ENCODE measurements at regions not wholly inside any gene's neighbourhood (a gene's known extent, or its start where the extent isn't known, plus 50 kb on each side); places are given as distances from the start of the nearest gene placed in this dataset.
"Not testable (repeated sequence)": the region's sequence is repeated elsewhere in the genome, so short reads cannot be mapped to it uniquely, and the experiment has no call there.

DNA sequence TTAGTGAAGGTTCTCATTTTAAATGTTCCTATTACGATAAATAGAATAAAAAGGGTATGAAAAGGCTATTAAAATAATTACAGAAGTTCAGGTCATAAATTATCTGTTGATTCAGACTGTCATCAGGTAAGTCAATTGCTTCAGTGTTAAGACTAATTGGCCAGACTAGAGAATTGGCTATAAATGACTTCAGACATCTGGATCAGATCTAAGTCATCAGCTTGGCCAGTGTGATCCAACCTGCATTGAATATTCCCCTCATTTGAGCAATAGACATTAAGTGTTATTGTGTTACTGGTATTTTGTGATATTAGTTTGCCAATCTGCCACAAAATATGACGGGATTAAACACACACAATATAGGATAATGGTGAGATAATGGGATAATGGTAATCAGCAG lies 377.6 kb upstream of the CITED2 start:
- no peak for DNase-seq

DNA sequence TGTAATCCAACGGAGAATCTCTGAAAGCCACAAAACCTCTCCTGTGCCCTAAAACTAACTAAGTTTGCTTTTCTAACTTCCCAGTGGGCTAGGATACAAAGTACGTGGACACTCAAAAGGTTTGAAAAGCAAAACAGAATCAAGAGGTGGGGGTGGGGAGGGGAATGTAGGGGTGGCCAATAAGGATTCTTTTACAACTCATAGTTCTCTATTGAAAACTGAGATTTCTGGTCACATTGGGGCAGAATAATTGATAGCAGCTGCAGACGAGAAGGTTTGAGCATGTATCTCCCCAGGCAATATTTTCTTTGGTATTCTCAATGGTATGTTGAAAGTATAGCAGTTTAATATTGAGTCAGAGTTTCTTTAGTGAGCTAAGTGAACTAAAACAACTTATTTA lies 376.7 kb upstream of the CITED2 start:
- no peak for DNase-seq

DNA sequence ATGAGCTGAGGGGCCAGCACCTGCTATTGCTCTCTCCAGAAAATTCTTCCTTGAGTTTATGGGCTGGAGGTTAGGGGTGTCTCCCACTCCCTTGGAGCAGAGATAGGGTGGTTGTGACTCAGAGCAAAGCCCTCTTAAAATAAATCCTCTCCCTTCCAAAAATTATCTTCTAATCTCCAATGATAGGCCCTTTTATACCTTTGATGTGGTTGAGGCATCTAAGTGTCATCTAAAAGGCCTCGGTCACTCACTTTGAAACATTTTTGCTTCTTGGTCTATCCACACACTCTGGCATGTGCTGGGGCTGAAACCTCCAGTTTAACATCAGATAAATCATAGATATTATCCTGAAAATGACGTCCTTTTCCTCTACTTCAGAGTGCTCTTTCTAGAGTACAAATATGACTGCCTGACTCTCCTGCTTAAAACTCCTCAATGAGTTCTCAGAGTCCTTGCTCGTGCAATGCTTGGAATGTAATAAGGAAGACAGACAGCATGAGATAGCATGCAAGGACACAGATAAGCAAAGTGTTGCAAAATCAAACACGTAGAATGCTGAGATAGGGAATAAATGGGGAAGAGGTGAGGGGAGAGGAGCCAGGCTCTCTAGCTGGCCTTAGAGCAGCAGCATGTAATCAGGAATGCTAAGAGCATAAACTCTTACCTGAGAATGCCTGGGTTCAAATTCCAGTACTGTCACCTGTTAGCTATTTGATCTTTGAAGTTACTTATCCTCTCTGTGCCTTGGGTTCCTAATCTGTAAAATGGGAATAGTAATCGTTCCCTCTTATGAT lies 374.1 kb upstream of the CITED2 start:
- DNase-seq, result no peak

DNA sequence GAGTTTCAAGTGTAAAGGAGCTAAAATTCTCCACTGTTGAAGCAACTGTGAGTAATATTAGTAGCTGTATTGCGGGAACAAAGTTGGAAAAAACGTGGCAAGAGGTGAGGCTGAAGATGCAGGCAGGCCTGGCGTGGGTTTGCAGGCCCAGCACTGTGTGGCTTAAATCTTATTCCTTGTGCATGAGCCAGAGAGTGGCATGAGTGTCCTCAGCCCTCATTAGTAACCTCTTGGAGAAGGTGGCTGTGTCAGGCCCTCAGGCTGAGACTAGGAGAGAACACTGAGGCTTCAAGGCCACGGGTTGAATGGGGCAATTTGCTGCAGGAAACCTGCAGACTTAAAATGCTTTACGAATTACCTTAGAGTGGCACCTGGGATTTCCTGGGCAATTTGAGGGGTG lies 372.7 kb upstream of the CITED2 start:
- DNase-seq, result no peak

DNA sequence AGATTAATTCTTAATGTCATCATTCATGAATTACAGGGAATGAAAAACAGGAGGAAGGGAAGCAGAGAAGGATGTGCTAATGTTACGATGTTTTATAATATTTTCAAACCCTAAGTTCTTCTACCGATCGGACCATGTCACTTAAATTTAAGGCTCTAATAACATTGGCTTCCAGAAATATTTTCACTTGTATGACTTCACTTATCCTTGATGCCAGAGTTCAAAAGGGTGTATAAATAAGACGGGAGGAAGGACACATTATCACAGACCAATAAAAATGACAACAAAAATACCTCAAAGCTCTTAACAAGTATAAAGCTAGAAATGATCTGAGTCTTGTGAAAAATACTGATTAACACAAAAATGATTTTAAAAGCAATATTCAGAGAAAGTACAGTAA lies 370.4 kb upstream of the CITED2 start:
- DNase-seq, result no peak

DNA sequence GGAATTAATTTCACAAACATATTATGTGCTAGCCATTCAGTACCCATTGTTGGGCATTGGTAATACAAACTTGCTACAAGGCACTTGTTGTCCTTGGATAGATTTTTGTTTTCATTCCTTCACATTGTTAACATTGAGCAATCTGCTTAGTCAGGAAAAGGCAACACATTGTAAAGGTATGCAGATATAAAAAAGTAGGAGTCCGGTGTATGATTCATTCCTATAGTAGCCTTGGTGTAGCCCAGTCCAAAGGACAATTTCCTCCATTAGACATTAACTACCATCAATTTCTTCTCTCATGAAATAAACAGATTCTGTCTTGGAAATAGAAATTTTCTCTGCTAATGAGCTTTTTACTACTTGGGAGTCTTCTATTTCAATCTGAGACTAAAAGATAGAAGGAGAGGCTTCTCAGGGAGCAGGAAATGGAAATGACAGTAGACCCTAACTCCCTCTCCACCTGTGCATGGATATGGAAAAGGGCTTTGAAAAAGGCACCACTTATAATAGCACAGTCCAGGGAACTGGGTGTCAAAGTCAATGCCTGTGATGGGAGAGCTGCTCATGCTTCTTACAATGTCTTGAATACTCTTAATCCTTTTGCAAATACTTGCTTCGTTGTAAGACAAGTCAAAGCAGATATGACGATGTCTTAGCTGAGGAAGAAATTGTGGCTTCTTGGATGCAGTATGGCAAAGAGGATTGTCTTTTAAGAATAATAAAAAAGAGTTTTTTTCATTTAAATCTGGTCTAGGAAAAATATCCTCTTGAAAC lies 369.4 kb upstream of the CITED2 start:
- no peak for DNase-seq

DNA sequence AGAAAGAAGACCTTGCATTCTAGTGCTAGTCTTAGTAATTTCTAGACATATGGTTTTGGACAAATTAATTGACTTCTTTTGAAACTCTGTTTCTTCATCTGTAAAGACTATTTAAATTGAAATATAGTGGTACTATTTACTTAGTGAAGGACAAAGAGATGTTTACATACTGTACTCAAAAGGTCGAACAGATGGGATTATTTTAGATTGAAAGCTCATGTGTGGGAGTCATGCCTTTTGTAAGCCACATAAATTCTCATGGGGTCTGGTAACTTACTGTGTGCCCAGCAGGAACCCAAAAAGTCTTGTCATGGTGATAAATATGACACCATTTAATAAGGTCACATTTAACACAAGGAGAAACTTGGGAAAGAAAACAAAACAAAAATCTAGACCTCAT lies 368.2 kb upstream of the CITED2 start:
- peak; percentile 3 for DNase-seq

DNA sequence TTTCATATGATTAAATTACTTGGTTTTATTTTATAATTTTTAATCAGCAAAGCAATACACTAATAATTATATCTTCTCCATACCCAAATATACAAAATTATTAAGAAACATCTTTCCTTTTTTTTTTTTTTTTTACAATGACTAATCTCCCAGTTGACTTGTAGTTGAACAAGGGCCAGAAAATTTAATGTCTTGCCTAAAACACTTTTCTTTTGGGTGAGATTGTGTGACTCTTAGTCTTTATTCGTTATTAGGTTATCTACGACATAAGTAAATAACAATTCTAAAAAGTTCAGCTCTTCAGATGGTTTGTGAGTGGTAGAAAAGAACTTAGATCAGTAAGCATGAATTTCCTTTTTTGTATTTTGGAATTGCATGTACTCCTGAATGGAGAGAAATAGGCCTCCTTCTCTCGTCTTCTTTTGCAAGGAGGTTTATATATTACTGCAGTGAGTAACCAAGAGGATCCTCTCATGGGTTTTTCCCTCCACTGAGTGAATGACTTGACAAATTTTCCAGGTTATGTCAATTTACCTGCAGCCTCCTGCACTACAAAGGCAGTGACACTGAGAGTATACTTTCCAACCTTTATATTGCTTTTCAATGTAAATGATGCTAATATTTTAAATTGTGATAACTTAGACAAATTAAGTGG lies 364.5 kb upstream of the CITED2 start:
- no peak for DNase-seq

DNA sequence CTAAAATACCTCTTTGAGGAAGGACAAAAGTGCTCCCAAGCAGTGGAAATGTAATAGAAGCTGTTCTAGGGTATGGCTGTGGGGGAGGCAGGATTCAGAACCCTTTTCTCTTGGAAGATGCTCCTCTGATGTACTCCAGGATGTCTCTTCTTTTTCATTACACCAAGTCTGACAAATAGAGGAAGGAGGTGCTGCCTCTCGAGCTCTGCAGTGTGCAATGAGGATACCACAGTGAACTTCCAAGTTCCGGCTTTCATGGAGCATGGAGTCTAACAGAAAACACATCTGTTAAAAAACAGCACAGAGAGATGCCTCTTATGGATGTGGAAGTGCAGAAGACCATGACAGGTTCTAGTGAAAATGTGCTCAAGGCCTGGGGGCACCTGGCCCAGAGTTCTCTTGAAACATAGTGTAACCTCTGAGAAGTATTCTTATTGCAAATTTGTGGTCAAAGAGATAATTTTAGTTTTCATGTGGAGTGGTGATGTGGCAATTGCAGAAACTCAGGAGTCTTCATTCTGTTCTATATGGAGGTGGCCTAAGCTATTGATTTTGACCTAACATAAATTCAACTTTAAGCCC lies 362.0 kb upstream of the CITED2 start:
- no peak for DNase-seq

DNA sequence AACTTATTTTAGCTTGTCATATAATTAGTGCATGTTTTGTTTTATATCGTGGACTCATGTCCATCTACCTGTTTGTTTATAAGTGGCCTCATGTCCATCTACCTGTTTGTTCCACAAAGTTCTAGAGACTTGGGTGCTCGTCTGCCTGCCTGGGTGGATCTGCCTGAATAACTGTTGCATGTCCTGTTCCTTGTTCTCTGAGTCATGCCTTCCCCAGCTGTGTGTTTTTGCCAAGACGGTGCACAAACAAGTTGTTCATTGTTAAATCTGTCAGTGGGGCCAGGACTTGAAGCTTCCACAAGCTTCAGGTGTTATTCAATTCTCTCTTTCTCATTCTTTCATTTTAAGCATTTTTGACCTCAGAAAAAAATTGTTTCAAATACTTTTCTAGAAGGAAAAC lies 358.0 kb upstream of the CITED2 start:
- no peak for DNase-seq

DNA sequence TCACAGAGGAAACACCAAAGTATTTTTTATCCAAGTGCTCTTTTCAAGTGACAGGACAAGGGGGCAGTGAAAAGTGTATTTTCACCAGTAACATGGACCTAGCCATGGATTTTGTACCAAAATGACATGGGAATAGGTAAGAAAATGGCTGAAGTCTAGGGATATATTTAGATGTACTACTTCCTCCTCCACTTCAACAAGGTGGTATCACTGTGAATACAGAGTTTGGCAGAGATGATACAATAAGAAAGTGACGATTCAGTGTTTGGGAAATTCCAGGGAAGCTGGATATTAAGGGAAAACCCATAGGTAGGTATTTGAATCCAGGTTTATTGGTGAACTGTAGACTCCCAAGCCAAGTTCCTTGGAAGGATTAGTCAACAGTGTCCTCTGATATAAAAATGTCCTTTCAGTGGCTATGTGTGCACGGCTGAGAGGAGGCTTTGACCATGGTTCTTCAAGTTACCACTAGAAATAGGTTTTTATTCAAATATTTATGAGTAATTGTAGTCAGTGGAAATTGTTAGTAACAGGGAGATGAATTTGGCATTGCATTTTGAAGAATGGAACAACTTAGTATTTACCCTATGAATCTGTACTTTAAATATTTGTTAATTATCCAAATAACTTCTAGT lies 356.0 kb upstream of the CITED2 start:
- no peak for DNase-seq

DNA sequence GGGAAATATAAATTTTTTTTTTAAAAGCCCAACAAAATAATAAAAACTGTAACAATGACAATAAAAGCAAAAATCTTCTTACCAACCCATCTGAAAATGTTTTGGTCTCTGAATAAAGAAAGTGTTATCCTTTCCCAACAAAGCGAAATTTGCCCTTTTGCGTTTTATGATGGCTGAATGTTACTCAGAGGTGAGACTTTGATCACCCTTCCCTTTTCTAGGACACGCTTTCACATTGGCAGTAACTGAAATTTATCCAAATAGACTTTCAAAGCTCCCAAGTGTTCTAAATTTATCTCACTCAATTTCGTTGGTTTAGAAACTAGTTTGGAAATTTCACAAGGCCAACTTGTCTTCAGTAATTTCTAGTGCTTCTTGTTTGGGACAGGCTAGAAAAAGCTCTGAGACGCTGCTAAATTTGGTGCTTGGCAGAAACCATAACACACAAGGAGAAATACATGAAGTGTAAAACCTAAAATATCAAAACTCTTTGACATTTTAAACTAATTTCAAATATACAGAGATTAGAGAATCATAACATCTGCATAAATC lies 354.5 kb upstream of the CITED2 start:
- no peak for DNase-seq

DNA sequence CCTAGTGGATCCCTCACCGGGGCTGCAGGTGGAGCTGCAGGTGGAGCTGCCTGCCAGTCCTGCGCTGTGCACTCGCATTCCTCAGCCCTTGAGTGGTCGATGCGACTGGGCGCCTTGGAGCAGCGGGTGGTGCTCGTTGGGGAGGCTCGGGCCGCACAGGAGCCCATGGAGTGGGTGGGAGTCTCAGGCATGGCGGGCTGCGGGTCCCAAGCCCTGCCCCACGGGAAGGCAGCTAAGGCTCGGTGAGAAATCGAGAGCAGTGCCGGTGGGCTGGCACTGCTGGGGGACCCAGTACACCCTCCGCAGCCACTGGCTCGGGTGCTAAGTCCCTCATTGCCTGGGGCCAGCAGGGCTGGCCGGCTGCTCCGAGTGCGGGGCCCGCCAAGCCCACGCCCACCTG lies 351.8 kb upstream of the CITED2 start:
- DNase-seq, result not testable (repeated sequence)

DNA sequence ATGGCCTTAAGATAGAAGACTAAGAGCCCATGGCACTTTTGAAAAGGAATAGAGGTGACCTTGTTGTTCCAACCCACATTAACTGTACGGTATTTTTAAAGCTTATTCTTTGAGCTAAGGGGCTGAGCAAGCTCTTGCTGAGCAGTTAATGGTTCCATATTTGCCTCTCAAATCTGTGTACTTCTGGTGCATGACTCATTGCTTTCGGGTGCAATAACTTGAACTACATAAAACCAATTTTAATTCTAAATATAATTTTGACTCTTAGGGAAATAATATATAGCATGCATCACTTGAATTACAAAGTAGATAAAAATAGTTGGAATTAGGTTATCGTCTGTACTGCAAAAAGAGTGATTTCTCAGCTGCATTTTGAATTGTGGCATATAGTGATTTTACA lies 348.1 kb upstream of the CITED2 start:
- DNase-seq, result no peak

DNA sequence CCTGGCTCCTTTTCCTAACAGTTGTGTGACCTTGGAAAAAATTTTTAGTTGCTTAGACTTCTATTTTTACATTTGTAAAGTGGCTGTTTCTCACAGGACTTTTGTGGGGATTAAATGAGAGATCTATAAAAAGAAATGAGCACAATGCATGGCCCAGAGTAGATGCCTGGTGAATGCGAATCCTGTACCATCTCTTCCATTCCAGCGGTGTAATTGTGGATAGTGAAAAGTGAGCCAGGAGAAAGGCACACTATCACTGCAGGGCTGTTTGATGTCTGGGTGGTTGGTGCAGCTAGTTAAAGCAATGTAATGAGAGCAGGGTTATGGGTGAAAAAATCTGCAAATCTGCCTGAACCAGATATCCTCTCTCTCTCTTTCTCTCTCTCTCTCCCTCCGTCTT lies 347.5 kb upstream of the CITED2 start:
- DNase-seq, result no peak

DNA sequence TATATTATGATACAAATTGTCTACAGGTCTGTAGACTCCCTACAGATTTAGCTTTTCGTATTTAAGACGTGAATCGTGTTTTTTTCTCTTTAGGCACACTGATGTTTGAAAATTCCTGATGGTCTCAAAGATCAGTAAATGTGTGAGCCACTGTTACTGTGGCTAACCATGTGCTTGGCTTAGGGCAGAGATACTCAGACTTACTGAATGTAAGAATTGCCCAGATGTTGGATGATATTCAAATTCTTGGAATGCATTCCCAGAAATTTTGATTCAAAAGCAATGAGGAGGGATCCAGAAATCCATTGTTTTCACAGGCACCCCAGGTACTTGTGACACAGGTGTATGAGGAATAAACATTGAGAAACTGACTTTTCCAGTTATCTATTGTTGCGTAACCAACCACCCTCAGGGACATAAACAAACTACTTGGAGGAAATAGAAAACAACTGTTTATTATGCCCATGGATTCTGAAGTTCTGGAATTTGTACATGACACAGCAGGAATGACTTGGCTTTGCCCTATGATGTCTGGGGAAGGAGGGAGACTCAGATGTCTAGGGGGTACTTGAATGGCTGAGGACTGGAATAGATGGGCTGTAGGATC lies 339.6 kb upstream of the CITED2 start:
- DNase-seq, result no peak

DNA sequence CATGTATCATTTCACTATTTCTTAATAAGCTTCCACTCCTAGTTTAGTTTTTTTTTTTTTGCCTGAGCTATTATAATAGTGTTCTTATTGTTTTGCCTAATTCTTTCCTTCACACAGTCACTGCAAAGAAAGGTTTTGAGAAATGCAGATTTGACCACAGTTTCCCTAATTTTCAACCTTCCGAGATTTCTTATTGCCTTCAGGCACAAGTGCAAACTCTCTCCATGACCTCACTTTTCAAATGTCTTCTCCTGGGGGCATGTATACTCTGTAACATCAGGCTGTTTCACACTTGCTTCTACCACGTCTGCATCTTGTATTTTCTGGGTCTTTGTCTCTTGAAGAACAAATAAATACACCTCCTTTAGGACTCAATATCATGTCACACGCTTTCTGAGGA lies 339.0 kb upstream of the CITED2 start:
- DNase-seq, result no peak

DNA sequence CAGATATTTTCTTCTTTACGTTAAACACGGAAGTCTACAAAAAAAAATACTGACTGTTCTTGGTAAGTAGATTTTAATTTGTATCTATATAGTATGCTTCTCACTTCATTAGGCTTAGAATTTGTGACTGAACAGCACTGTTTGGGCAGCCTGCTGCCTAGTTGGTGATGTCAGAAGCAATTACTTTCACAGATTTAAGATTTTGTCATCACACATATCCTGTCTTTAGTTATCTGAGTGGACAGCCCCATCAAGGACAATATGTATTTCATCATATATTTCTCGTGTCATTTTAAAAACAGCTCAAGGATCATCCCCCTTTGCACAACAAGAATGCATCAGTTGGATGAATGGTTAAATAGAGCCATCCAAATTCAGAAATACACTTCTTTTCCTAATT lies 338.4 kb upstream of the CITED2 start:
- no peak for DNase-seq

DNA sequence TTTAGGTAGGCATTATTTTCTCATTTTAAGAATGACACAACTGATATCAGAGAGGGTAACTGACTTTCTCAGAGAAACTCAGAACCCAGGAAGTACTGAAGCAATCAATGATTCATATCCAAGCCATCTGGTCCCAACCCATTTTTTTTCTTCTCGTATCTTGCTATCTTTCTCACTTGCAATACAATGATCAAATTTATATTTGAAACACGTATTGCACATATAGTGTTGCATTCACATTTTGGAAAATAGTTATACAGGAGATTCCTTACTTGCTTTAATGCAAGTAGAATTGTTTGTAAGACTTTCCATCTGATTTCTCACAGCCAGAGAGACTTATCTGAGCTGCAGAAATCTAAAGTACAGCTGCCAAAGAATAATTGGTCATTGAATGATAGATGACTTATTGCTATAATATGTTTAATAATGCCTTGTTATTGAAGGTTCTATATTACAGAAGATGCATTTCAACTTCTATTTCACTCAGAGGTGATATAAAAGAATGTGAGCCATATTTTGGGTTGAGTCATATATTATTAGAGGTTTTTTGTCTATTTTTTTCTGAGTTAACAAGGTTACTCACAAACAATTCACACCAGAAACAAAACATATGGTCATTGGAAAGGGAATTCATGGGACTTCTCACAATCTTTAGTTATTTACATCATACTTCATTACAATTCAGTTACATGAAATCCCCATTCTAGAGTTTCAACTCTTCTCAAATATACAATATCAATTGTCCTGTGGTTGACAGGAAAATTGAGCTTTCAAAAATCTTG lies 337.5 kb upstream of the CITED2 start:
- DNase-seq, result no peak

DNA sequence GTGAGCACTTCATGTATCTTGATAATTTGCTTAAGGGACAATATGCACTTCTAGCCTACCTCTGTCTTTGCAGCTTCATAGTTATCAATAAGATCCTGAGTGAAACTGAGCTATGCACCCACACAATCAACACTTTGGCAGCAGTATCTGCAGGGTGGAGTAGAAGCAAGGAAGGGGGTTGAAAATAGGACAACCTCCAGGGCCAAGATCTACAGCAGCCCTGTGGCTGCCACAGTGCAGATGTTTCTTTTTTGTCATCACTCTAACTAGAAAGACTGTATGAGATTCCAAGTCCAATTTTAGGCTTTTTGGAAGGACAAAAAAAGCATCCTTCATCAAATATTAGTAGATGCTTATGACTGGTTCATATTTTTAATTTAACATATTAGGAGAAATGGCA lies 336.1 kb upstream of the CITED2 start:
- DNase-seq, result no peak

DNA sequence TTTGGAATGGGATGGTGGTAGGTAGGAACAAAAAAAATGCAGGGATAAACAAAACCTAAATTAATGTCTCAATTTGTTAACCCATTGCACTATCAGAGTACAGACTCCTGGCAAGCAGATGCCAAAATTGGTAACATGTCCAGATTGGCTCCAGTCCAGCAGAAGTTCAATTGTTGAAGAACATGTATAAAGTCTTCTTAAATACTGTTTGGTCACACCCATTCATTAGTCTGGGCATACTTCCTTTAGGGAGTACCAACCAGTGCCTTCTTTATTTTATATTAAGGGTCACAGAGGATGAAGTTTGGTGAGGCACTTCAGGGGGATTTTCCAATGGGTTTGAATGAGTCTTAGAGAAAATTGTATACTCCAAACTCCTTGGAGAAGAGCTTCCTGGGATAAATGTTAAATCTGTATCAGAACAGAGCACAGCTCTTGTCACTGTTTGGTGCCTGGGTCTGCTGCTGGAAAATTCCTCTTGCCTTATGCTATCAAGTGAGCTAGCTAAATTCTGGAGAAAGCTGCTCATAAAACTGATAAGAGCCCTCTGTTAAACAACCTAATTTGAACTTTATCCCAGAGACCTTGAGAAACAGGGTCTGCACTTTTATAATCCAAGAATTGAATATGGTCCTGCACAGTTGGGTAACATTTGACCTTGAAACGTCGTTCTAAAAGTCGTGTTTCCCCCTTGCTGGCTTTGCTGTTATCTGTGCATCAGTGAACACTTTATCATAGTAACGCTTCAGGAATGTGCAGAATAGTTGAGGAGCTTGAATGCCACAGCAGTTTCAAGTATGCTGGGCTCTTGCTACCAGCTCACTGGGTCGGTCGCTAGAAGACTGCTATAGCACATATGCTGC lies 334.1 kb upstream of the CITED2 start:
- no peak for DNase-seq

Measured in NCI-H510A treated with DMSO at 0.1 percent for 48 hours (cell line).